Erythroblast (primary cell): ENCODE measurements at regions not wholly inside any gene's neighbourhood (a gene's known extent, or its start where the extent isn't known, plus 50 kb on each side); places are given as distances from the start of the nearest gene placed in this dataset.

Experiments used
- DNase-seq, 2 experiments: peaks; one replicate each; lab custom pipeline; 2025; lab: John Stamatoyannopoulos, UW
- GATA1 ChIP-seq: IDR thresholded peaks from 2 replicates; pipeline ENCODE4 v1.6.1; 2011; ENCODE audit warnings: low read depth, mild to moderate bottlenecking, control low read depth, low read length, moderate library complexity
- POLR2A ChIP-seq: IDR thresholded peaks from 2 replicates; pipeline ENCODE4 v1.6.1; 2011; ENCODE audit warnings: mild to moderate bottlenecking, low read length

- no peak for TF ChIP-seq GATA1
- no peak for TF ChIP-seq POLR2A
Measured at GRCh38 chrX:97938706-97939105, 1055.0 kb downstream of the RPA4 start.

DNA sequence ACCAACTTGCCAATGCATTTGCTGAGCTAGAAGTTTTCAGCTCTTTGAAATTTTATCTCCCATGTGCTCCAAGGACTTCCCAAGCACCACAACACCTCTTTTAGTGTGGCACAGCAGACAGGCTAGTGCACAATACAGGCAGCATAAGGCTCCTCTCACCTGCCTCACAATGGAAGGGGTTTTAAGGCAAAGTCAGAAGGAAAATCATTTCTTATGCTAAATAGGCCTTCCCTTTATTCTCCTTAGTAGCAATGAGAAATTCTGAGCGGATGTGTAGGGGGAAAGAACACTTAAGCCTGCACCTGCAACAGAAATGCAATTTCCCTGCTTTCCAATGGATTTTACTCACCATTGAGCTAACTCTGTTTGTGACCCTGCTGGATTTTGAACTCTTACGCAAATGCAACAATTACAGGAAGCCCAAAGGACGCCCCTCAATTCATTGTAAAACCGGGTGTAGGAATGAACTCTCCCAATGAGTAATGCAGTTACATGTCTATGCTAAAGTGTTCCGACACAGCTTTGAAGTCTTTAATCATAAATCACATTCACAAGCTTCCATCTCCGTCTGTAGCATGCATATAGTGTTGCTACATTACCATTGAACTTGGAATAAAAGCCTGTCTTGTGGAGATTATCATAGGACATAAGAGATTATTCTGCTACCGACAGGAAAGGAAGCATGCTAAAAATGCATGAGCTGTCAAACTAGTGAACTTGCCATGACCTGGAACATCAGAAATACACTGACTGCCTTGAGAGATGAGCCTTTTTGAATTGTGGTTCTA lies 1084.9 kb downstream of the RPA4 start:
- DNase-seq: no peak
- no peak for TF ChIP-seq POLR2A
- TF ChIP-seq GATA1: no peak

More at GRCh38 chrX:97938706-97939105, 1055.0 kb downstream of the RPA4 start:
- DNase-seq: no peak

GRCh38 chrX:97984641-97985040 lies 1100.9 kb downstream of the RPA4 start:
- TF ChIP-seq POLR2A: no peak
- no peak for TF ChIP-seq GATA1
- DNase-seq: no peak

DNA sequence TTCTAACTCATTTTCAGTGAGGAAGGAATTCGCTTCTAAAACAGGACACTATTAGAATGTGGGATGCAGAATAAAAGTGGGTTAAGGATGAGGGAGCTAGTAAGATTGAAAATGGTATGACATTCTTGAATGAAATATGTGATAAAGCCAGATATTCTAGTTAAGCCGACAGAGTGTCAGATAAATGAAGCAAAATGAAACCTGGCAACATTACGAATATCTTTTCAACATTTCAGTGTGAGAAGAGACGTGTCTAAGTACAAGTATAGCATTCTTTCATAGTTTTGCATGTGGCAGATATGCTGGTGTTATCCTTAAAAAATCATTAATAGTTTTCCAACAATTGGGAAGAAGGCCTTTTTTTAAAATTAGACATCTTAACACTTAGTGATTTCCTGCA lies 1101.4 kb downstream of the RPA4 start:
- TF ChIP-seq GATA1 (no peak), POLR2A (no peak)
- DNase-seq: no peak

DNA sequence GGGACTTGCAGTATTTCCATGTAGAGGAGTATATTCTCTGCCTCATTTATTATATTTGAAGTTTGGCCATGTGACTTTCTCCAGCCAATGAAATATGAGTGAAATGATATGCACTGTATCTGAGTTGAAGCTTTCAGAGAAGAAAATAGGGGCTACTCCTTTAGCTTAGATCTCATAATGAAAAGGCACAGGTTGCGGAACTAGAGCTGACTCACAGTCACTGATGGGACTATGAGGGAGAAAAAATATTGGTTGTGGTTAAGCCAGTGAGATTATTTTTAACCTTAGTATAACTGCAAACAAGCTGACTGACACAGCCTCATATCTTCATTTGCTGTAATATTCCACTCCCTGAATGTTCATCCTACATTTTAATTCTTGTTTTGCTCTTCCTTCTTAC lies 1104.3 kb downstream of the RPA4 start:
- no peak for DNase-seq
- TF ChIP-seq GATA1 (no peak), POLR2A (no peak)

DNA sequence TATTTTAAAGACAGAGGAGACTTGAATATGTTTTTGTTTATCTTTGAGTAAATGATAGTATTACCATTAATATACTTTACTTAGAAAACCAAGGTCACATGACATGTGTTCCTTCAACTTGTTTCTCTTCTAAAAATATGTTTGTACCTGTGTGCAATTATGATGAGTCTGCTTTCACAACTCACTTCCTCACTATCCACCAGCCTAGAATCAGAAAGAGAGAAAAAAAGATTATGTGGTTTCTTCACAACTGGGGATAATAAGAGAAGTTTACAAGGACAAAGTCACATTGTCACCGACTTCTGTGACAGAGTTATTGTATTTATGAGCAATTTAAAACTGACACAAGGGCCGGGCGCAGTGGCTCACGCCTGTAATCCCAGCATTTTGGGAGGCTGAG lies 1112.1 kb downstream of the RPA4 start:
- TF ChIP-seq POLR2A (no peak), GATA1 (no peak)
- no peak for DNase-seq

DNA sequence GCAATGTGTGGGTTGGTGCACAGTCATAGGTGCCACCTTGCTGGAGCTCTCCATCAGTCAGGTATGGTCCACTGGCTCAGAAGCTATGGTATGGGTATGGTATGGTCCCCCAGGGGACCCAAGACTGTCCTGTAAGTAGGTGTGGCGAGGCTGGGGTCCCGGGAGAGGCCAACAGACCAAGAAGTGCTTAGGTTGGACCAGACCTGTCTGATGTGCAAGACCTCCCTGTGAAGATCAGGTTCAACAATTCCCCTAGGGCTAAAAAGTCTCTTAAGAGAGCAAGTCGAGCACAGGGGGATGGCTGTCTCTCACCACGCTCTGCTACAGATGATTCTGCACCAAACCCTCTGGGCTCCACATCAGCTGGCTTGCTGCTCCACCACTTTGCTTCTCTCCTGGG lies 1145.0 kb downstream of the RPA4 start:
- DNase-seq: no peak

DNA sequence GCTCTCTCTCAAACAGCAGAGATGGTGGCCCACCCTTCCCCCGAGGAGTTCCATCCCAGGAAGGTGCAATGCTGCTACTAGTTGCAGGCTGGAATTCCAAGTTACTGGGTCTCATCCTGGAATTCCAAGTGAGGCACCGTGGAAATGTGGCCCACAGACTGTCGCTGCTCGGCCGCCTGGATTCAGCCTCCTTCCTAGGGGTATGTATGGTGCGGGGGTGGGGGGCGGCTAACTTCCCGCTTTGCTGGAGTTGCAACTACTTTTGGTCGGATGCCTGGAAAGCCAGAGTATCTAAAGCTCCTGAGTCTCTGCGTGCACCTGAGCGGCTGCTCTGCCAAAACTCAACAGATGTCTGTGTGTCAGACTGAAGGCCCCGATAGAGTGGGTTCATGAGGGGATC lies 1146.2 kb downstream of the RPA4 start:
- DNase-seq: no peak
- TF ChIP-seq POLR2A (no peak), GATA1 (no peak)

More for the DNA sequence above, 1145.0 kb downstream of the RPA4 start:
- TF ChIP-seq POLR2A: no peak
- no peak for TF ChIP-seq GATA1

- no peak for TF ChIP-seq POLR2A
- TF ChIP-seq GATA1: no peak
- DNase-seq: no peak
Measured at GRCh38 chrX:98057176-98057575, 1173.5 kb downstream of the RPA4 start.

DNA sequence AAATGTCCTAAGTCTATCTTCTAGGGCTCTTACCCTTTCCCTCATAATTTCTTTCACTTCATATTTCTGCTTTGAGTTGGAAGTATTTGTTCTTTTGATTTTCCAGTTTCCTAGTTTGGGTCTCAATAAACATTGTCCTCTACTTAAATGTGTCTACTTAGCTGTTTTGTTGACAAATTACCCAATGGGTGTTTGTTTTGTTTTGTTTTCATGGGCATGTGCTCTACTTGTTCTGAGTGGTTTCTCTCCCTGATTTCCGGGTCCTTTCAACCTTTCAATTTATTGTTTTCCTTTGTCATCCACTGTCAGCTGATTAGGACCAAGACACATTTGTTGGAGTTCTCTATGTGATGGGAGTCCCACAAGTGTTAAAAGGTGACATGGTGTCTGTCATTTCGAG lies 1181.4 kb downstream of the RPA4 start:
- DNase-seq: no peak
- TF ChIP-seq POLR2A (no peak), GATA1 (no peak)

DNA sequence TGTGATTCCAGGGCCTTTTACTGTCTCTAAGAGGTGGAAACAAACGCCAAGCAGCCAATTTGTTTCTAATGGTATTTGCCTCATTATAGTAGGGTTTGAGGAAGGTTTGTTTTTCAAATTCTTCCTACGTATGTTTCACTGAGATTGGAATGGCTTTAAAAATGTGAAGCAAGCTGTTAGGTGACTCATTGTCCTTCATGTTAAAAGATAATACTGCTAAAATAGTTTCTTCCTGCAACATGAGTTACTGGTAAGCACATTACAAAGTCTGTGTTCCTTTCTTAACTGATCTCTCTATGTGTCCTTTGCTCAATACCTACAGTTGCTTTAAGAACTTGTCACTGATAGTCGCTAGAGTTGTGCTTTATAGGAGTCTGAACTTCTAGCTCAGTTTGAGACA lies 1183.9 kb downstream of the RPA4 start:
- no peak for DNase-seq
- no peak for TF ChIP-seq GATA1
- TF ChIP-seq POLR2A: no peak

DNA sequence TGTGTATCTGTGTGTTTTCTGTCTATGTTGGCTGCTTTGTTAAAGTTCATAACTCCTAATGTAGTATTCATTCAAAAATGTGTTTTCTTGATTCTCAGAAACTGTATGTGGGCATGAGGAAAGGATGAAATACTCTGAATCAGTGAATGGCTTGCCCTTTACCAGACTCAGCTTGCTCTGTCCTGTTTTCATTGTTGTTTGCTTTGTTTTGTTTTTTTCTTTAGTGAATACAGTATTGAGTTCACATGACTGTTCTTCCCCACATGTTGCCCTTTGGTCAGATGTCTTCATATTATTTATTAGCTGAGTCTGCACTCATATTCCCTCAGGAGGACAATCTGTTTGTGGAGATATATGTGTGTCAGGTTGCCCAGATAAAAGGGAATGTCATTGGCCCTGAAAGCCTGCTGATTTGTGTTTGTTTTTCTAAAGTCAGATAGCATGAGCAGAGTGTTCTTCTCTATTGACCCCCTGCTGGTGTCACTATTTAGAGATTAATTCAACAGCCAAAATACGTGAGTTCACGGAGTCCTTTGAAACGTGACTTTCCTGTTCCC lies 1184.4 kb downstream of the RPA4 start:
- no peak for DNase-seq
- no peak for TF ChIP-seq POLR2A
- no peak for TF ChIP-seq GATA1

DNA sequence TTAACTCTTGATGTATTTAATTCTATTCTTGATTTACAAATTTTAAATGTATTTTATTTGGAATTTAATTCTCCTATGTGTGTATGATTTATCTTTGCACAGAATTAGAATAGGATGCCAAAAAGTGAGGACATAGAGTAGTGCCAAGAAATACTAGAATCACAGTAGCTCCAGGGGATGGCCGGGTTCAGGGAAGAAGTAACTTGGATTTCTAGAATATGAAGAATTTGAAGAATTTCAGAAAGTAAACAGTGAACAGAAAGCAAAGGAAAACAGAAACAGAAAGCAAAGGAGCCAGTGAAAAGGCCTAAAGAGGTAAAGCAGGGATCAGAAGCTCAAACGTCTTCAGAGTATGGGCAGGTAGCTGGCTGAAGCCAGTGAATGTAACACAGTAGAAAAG lies 1187.6 kb downstream of the RPA4 start:
- no peak for DNase-seq
- TF ChIP-seq POLR2A (no peak), GATA1 (no peak)

GRCh38 chrX:98077440-98077839 lies 1193.7 kb downstream of the RPA4 start:
- DNase-seq: no peak
- no peak for TF ChIP-seq GATA1
- no peak for TF ChIP-seq POLR2A

GRCh38 chrX:98111684-98112083 lies 1228.0 kb downstream of the RPA4 start:
- DNase-seq: no peak
- TF ChIP-seq POLR2A (no peak), GATA1 (no peak)

DNA sequence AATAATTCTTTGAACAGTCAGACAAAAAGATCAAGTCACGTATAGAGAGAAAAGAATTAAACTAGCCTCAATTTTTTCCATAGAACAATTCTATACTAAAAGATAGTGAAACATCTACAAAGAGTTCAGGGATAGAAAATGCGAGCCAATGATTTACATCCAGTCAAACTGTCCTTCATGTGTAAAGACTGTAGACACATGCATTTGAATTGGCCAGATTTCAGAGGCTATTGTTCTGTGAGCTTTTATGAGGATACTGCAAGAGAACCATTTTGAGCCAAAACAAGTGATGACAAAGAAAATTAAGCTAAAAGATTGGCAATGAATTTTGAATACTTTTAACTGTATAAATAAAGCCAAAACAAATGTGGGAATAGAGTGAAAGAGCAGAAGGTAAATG lies 1230.3 kb downstream of the RPA4 start:
- TF ChIP-seq GATA1 (no peak), POLR2A (no peak)
- DNase-seq: no peak
